Activated T-helper 1 cell treated with anti-CD3 and anti-CD28 coated beads, Interleukin-12 subunit alpha, Interleukin-12 subunit beta, Interleukin-2, Interleukin-4 antibody, amounts not matched to agents 30 ng/mL and 10 ng/mL and 1 ng/mL, durations not matched to agents 14 hours and 24 hours and 36 hours (primary cell): ENCODE measurements at regions not wholly inside any gene's neighbourhood (a gene's known extent, or its start where the extent isn't known, plus 50 kb on each side); places are given as distances from the start of the nearest gene placed in this dataset.

Experiments
- DNase-seq: peaks from one replicate; pipeline ENCODE4 v3.0.0; 2021; ENCODE audit warnings: low spot score
- H3K27ac Mint-ChIP-seq: one replicate; pipeline ENCODE4 v1.8.0; 2021; ENCODE audit warnings: mild to moderate bottlenecking, mixed read lengths
- H3K27me3 Mint-ChIP-seq: one replicate; pipeline ENCODE4 v1.8.0; 2022; ENCODE audit warnings: mild to moderate bottlenecking, moderate library complexity, mixed read lengths; ENCODE audit not compliant: insufficient read depth
- H3K36me3 Mint-ChIP-seq: one replicate; pipeline ENCODE4 v1.8.0; 2021; ENCODE audit warnings: low read depth, mixed read lengths
- H3K4me1 Mint-ChIP-seq: one replicate; pipeline ENCODE4 v1.8.0; 2021; ENCODE audit warnings: low read depth, mixed read lengths
- H3K4me3 Mint-ChIP-seq: one replicate; pipeline ENCODE4 v1.8.0; 2021; ENCODE audit warnings: mild to moderate bottlenecking, moderate library complexity, mixed read lengths
- H3K9me3 Mint-ChIP-seq: one replicate; pipeline ENCODE4 v1.8.0; 2021; ENCODE audit warnings: mixed read lengths
- intact Hi-C: fragments of 100-400 bp; cut with micrococcal nuclease; formaldehyde crosslinking; loops from one replicate; pipeline ENCODE4 v1.15.1; 2024

DNA sequence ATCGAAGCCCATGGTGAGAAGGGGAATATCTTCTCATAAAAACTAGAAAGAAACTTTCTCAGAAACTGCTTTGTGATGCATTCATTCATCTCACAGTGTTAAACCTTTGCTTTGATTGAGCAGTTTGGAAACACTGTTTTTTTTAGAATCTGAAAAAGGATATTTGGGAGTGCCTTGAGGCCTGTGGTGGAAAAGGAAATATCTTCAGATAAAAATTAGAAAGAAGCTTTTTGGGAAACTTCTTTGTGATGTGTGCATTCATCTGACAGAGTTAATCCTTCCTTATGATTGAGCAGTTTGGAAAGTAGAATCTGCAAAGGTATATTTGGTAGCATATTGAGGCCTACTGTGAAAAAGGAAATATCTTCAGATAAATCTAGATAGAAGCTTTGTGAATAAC, 1594.9 kb downstream of the UQCRFS1 start:
- Mint-ChIP-seq H3K4me3 (no peak overlapping the region), H3K27ac (no peak overlapping the region), H3K27me3 (no peaks in the 10 kb centered on the region), H3K36me3 (no peaks in the 10 kb centered on the region), H3K4me1 (no peaks in the 10 kb centered on the region), H3K9me3 (peaks cover 63% of the 10 kb centered on the region)
- intact Hi-C loops, result no loop called here
- DNase-seq, result no peak

- intact Hi-C loops, result no loop called here
- Mint-ChIP-seq H3K27ac (no peak overlapping the region), H3K4me3 (no peak overlapping the region), H3K9me3 (peaks cover 55% of the 10 kb centered on the region), H3K36me3 (no peaks in the 10 kb centered on the region), H3K27me3 (no peaks in the 10 kb centered on the region), H3K4me1 (no peaks in the 10 kb centered on the region)
- DNase-seq, result no peak
These were observed 1632.0 kb downstream of the UQCRFS1 start for GRCh38 chr19:27580906-27581305.
